Fibroblast of the aortic adventitia (primary cell): ENCODE measurements at regions not wholly inside any gene's neighbourhood (a gene's known extent, or its start where the extent isn't known, plus 50 kb on each side); places are given as distances from the start of the nearest gene placed in this dataset.

ENCODE experiments used
- DNase-seq: peaks from one replicate; pipeline ENCODE4 v3.0.0-alpha.2; 2010; ENCODE audit warnings: low read depth
- H3K4me3 ChIP-seq: 2 replicates; pipeline ENCODE4 v1.5.1; 2011; ENCODE audit warnings: low read depth, mild to moderate bottlenecking, control low read depth, low read length, moderate library complexity
- TF ChIP-seq, protein P1 (sequence below): IDR thresholded peaks from 2 replicates; pipeline ENCODE4 v1.5.1; 2011; ENCODE audit warnings: mild to moderate bottlenecking, low read length, control low read depth, inconsistent platforms; ENCODE audit not compliant: insufficient read depth

GRCh38 chr17:5662409-5663085 is 78.2 kb upstream of the NLRP1 start:
- TF ChIP-seq, protein P1, sequence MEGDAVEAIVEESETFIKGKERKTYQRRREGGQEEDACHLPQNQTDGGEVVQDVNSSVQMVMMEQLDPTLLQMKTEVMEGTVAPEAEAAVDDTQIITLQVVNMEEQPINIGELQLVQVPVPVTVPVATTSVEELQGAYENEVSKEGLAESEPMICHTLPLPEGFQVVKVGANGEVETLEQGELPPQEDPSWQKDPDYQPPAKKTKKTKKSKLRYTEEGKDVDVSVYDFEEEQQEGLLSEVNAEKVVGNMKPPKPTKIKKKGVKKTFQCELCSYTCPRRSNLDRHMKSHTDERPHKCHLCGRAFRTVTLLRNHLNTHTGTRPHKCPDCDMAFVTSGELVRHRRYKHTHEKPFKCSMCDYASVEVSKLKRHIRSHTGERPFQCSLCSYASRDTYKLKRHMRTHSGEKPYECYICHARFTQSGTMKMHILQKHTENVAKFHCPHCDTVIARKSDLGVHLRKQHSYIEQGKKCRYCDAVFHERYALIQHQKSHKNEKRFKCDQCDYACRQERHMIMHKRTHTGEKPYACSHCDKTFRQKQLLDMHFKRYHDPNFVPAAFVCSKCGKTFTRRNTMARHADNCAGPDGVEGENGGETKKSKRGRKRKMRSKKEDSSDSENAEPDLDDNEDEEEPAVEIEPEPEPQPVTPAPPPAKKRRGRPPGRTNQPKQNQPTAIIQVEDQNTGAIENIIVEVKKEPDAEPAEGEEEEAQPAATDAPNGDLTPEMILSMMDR, result no peak
- no peak overlapping the region for H3K4me3 ChIP-seq
- DNase-seq, result no peak

DNA sequence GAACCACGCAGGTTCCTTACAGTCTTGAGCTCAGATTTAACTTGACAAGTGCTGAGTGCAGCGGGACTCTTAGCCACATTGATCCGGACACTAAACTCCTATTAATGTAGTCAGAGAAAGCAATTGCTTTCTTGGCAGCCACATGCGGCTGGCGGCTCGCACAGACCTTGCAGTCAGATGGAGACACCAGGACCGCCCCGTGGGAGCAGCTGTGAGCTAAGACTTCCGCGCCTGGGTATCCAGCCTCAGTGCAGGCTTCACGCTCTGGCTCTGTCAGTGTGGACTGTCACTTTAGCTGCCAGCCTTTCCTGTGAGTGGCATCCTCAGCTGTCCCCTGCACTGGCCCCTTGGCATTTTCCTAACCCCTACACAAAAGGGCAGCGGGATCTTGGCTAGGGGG is 80.9 kb upstream of the NLRP1 start:
- H3K4me3 ChIP-seq, result no peak overlapping the region
- no peak for DNase-seq
- TF ChIP-seq, protein P1, result no peak

- no peak for DNase-seq
- TF ChIP-seq, protein P1, result no peak
- no peak overlapping the region for H3K4me3 ChIP-seq
Observed at GRCh38 chr17:5667871-5668270, 83.6 kb upstream of the NLRP1 start.

DNA sequence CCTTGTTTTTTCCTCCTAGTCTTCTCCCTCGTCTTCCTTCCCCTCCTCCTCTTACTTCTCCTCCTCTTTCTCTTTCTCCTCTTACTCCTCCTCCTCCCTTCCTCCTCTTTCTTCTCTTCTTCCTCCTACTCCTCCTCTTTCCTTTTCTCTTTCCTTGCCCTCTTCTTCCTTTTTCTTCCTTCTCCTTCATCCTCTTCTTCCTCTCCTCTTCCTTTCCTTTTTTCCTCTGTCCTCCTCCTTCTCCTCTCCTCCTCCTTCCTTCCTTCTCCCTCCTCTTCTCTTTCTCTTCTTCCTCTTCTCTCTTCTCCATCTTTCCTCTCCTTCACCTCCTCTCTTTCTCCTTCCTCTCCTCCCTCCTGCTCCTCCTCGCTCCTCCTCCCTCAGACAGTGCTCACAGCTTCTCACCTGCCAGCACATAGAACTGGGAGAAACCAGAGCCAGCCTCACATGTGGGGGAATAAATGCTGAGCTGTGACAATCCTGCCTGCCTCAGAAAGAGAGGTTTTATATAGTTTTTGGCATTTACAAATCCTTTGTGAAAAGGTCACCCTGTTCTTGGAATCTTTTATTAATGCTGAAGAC is 84.3 kb upstream of the NLRP1 start:
- no peak overlapping the region for H3K4me3 ChIP-seq
- no peak for DNase-seq
- TF ChIP-seq, protein P1, result no peak

DNA sequence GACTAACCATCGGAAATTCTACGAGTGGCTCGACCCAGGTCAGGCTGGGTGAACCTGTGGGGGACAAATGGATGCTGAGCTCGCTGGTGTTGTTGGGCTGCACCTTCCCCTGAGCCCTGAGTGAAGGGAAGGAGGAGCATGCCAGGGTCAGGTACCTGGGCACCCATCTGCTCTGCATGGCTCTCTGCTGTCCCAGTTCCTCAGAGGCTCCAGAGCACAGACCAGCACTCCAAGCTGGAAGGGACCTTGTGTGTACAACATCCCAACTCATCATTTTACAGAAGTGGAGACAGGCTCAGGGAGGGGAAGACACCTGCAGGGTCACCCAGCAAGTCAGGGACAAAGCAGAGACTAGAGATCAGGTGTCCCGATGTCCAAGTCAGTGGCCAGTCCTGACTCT is 84.9 kb upstream of the NLRP1 start:
- no peak for DNase-seq
- no peak overlapping the region for H3K4me3 ChIP-seq

GRCh38 chr17:5672141-5672540 is 87.8 kb upstream of the NLRP1 start:
- DNase-seq, result no peak
- TF ChIP-seq, protein P1, result no peak

More for the DNA sequence above, 84.9 kb upstream of the NLRP1 start:
- TF ChIP-seq, protein P1, result no peak

More at GRCh38 chr17:5672141-5672540, 87.8 kb upstream of the NLRP1 start:
- no peak overlapping the region for H3K4me3 ChIP-seq
